IPS DF 4.7 (cell line): ENCODE measurements at regions not wholly inside any gene's neighbourhood (a gene's known extent, or its start where the extent isn't known, plus 50 kb on each side); places are given as distances from the start of the nearest gene placed in this dataset.
"Not testable (repeated sequence)": the region's sequence is repeated elsewhere in the genome, so short reads cannot be mapped to it uniquely, and the experiment has no call there.

Source experiments
- DNase-seq: peaks from one replicate; pipeline ENCODE4 v3.0.0-alpha.2; 2013; ENCODE audit warnings: low spot score; ENCODE audit errors: extremely low read depth

DNA sequence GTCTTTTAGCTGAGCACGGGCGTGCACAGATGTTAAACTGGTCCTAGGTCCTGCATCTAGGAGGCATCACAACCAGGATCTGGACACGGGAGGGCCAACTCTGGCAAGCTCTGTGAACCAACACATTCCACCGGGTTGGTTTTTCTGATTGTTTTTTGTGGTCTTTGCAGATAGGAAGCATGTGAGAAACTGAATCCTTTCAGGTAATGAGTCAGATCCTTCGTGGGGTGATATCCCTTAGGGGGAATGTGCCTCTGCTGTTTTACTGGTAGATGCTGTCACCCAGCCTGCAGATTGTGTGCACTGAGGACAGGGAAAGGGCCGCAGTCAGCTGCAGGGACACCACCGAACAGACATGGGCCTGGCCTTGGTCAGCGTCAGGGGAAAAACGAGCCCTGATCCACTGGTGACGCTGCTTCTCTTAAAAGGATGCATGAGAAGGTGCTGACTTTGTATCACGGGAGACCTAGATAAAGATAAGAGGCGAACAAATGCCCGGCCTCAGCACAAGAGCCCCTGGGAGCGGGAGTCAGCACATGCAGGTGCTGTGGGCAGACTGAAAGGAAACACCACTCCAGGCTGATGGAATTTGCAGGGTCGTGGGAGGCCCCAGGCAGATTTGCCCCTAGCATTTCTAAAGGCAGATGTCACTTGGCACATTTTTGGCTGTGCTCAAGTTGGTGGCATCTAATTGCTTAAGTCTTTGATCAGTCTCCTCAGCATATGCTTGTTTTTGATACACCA lies 51.1 kb downstream of the DOP1B start:
- no peak for DNase-seq

DNA sequence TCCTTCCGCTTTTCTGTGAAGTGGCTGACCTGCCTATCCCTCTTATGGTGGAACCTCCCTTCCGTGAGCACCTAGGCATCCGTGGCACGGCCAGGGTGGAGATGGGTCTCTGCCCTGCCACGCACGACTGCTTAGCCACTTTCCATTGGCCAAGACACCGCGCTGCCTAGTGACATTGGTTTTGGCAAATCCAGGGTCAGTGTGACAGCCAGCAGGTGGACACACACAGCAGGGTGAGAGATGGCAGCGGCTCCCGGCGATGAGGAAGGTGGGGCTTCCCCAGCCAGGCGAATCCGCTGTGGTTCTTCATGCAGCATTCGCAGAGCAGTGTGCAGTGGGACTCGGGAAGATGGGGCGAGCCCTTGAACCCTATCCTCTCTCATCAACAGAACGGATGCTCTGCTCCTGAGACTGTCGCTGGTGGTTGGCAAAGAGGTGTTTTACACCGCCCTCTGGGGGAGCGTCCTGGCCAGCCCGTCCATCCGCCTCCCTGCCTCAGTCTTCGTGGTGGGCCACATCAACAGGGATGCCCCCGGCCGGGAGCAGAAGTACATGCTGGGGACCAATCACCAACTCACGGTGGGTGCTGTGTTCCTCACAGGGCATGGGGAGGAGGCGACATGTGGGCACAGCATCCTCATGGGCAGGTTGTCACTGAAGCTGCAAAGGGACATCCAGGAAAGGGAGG lies 51.8 kb downstream of the DOP1B start:
- DNase-seq = no peak

DNA sequence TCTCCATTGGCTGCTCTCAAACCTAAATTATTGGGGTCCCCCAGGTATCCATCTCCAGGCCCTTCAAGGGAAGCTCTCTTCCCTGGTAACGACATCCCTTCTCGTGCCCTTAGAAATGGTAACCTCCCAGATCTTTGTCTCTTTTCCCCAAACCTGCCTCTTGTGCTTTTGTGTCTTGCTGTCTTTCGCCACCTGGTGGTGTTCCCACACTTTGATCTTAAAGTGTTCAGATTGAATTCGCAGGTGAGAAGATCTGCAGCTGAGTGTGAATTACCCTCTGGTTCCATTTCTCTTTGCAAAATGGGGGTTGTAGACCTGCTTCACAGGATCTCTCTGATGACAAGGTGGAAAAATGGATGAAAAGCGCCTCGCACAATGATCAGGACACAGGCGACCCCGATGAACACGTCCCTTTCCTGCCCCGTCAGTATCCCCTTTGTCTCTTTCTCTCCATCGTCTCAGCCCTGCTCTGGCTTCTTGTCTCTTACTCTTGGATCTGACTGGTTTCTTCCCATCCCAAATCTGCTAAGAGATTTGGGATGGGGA lies 53.1 kb downstream of the DOP1B start:
- peak; percentile 62 for DNase-seq

DNA sequence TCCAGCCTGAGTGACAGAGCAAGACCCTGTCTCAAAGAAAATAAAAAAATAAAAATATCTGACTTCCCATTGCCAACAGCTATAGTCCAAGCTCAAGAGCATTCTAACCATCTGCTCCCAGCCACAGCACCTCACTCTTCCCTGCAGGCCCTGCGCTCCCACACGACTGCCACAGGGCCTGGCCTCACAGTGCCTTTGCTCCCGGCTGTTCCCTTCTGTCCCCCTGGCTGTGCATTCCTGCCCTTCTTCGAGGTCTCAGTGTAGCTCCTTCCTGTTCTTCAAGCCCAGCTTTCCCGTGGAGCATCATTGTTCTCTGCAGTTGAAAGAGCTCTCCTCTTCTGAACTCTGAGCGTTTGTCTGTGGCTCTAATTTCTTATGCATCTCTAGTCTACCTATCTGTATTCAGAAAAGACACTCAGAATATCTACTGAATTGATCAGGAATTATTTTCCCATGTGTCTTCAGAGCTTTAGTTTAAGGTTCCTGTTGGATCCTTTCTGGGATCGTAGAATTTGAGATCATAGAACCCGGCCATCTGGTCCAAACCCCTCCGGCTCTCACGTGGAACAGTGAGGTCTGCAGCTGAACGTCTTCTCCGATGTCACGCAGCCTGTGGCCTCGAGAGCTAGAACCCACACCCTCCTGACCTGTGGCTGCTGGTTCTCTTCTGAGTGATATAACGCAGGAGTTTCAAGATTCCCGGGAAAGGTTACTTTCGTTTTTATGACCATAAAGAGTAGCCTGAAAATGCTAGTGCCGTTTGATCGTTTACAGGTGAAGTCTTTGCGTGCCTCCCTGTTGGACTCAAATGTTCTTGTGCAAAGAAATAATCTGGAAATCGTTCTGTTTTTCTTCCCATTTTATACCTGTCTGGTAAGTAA lies 54.4 kb downstream of the DOP1B start:
- no peak for DNase-seq

DNA sequence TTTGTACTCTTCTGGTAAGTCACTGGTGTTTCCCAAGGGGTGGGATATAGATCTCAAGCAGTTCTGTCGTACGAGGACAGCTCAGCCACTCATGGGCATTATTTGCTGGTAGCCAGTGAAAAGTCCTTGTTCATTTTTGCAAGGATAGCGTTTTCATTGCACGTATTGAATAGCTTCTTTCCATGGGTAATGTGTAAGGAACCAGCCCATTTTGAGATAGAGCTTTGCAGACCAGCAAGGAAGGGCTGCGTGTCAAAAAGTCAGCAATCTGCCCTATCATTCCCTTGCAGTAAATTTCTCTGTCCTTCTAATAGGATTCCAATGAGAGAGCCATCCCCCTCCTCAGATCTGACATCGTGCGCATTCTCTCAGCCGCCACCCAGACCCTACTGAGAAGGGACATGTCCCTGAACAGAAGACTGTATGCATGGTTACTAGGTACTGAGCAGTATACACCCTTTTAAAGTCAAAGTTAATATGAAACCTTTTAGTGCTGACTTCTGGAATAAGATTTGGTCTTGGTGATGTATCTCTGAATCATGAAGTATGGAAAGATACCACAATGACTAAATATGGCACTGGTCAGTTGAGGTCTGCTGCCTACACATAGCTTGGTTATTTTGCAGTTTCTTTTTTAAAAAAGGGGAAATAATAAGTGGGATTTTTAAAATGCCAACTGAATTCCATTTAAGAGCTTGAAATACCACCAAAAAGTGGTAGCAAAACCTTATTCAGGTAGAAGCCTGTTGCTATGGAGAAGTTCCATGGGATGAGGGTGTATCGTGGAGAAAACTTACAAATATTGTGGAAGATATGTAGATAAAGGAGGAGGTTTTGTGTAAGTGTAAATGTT lies 55.3 kb downstream of the DOP1B start:
- DNase-seq = no peak

DNA sequence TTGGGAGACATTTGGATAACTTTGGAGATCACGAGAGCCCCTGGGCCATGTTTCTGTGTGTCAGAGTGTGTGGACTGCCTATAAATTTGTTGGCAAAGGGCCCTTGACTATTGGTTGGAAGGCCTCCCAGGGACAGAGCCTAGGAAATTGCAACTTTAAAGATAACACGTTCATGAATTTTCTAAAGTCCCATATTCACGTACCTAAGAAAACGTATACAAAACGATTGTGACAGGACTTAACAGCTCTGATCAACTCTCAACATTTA lies 55.8 kb downstream of the DOP1B start:
- DNase-seq = no peak

DNA sequence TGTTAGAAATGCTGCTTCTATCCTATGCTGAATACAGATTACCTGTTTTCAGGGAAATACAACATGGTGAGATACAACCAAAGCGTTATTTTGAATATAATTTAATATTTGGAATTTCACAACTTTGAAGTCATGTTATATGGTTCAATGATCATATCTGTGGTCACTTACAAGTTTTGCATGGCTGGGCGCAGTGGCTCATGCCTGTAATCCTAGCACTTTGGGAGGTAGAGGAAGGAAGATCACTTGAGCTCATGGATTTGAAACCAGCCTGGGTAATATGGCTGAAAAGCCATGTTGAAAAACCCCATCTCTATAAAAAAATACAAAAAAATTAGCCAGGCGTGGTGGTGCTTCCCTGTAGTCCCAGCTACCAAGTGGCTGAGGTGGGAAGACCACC lies 57.9 kb downstream of the DOP1B start:
- no peak for DNase-seq

DNA sequence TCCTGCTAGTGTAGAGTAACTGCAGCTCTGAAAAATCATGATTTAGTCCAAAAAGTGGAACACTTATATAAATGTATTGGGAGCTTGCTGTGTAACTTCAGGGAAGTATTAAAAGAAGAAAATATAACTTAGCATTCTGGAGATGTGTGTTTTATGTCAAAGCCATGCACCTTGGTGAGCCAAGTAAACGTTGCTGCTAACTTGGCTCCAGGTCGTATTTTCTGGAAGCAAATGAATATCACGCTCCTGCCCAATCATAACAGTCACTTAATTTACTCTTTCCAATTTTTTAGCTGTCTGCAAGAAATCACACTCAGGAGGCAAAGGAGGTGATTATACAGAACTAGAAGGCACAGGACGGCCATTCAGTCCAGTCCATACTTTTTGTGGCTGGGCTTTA lies 61.1 kb downstream of the DOP1B start:
- no peak for DNase-seq

DNA sequence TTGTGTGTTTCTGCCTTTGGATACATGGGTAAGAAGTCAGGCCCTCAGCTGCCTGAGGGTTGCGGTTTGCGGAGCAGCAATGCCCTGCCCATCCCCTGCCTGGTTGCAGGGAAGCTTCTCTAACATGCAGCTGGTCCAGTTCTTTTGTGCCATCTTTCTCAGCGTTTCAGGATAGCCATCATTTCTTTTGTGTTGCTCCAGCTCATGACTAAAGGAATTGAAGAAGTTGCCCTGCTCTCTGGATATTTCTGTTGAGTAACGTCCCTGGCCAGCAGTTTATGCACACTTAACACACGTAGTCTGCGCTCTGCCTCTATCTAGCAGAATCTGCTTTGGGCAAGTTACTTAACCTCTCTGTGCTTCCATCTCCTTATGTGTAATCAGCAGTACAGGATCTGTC lies 62.1 kb downstream of the DOP1B start:
- no peak for DNase-seq

DNA sequence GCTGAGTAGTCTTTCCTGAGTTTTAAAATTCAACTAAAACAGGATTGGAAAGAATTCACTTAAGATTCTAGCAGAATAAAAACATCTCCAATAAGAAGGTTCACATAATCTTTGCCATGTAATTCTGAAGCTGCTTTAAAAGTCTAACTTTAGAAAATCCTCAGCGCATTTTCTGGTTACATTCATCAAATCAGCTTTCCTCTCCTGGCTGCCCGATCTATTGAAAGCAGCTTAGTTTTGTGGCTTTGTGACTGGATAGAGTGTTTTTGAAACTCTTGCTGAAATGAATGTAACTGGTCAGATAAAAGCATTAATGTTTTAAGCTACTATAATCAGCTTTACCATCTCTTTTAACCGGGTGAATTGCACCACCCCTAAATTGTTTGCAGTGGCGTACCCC lies 66.8 kb downstream of the DOP1B start:
- no peak for DNase-seq

DNA sequence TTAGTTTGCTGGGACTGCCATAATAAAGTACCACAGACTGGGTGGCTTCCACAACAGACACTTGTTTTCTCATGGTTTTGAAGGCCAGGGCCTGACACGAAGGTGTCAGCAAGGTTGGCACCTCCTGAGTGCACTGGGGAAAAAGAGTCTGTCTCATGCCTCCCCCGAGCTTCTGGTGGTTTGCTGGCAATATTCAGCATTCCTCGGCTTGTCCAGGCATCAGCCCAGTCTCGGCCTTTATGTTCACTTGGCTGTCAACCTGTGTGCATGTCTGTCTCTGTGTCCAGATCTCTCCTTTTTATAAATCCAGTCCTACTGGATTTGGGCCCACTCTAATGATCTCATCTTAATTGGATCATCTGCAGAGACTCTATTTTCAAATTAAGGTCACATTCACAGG lies 72.6 kb downstream of the DOP1B start:
- DNase-seq = no peak

DNA sequence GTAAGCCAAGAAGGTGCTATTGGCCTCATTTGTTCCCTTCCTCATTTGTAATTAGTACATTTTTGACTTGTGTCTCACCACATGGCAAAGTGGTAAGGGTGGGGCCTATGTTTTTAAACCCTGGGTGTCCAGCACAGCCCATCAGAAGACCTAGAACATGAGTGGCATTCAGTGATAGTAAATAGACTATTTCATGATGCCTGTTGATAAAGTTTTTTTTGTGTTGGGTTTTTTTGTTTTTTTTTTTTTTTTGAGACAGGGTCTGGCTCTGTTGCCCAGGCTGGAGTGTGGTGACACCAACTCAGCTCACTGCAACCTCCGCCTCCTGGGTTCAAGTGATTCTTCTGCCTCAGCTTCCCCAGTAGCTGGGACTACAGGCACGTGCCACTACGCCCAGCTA lies 74.8 kb downstream of the DOP1B start:
- DNase-seq = not testable (repeated sequence)

DNA sequence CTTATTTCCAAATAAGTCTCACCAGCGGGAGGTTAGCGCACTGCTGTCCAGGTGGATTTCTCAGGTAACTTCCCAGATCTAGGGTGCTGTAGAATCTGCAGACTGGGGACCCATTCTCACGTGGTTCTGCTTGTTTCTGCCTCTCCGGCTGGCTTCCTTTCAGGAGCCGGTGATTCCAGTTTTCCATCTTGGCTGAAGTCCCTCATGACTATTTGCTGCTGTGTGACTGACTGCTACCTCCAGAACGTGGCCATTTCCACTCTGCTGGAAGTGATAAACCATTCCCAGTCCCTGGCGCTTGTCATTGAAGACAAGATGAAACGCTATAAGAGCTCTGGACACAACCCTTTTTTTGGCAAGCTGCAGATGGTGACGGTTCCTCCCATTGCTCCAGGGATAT lies 76.0 kb downstream of the DOP1B start:
- DNase-seq = no peak

DNA sequence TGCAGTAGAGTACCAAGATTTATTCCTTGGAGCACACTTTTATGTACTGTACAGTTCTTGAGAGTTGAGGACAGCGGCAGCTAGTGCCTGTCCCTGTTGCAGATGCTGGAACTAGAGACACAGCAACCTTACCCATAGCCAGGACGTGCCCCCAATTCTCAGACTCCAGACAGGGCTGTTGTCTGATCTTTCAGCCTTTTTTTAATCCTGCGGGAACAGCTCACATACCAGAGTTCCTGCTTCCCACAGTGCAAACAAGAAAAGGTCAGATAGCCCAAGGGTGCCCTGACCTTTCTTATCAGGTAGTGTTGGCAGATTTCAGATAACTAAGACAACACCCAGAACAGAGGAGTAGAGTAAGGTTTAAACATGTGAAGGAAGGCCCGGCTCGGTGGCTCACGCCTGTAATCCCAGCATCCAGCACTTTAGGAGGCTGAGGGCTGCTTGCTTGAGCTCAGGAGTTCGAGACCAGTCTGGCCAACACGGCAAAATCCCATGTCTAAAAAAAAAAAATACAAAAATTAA lies 78.5 kb downstream of the DOP1B start:
- no peak for DNase-seq

DNA sequence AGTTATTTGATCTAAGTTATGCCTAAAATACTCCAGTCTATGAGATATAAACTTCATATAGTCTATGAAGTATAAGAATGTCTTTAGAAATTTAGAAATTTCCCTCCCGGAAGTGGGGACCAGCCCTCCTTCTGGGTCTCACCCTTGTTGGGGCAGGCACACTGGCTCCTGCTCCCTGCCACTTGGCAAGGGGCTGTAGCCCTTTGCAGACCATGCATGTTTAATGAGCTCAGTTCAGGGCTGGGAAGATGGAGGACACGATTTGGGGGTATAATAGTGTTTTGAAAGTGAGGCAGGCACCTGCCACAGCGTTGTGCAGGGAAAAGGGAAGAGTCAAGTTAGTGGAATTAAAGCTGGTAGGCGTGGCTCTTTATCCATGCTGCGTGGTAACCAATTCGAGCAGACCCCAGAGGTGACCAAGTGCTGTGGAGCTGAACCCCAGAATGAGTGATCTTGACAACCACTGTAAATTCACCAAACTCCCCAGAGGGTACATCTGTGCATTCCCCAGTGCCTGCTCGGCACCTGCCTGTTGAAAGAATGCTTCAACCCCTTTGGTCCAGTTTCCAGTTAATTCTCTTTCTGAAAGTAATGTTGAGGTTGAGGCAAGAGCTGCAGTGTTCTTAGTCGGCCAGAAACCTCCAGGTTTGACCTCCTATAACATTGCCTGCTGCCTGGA lies 79.6 kb downstream of the DOP1B start:
- no peak for DNase-seq

DNA sequence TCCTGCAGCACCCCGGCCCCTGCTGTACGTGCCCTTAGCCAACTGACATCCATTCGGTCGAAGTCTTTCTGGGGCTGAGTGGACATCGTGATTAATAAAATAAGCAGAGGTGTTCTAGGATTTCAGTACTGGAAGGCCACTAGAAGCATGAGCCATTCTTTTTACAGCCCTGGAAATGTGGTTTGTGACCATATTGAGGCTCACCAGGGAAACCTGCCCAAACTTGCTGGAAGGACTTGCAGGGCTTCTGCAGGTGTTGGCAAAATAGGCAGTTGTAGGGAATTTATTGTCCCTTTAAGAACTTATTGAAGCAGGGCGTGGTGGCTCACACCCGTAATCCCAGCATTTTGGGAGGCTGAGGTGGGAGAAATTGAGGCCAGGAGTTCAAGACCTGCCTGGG lies 80.8 kb downstream of the DOP1B start:
- no peak for DNase-seq

DNA sequence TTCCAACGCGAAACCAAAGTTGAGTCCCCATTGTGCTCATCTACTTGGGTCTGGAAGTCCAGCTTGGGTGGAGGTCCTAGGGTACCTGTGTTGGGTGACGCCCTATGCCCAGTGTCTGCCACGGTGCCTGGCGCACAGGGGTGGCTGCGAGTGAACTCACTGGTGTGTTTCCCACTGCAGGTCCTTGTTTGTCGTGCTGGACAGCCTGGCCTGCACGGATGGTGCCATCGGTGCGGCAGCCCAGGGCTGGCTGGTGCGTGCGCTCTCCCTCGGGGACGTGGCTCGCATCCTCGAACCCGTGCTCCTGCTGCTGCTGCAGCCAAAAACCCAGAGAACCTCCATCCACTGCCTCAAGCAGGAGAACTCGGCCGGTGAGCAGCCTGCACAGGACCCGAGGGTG lies 80.4 kb upstream of the MORC3 start:
- DNase-seq = no peak

DNA sequence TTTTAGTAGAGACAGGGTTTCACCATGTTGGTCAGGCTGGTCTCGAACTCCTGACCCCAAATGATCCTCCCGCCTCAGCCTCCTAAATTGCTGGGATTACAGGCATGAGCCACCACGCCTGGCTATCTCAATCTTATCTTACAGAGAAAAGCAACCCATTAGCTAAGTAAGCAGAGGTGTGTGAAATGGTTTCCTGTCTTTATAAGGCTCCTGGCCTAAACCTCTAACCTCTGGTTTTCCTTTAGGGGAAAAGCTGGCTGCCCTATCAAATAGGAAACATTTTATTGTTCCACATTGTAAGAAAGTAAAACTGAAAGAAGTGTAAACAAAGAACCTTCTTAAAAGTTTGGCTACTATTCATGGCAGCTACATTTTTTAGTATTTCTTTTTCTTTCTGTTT lies 78.3 kb upstream of the MORC3 start:
- DNase-seq = no peak

DNA sequence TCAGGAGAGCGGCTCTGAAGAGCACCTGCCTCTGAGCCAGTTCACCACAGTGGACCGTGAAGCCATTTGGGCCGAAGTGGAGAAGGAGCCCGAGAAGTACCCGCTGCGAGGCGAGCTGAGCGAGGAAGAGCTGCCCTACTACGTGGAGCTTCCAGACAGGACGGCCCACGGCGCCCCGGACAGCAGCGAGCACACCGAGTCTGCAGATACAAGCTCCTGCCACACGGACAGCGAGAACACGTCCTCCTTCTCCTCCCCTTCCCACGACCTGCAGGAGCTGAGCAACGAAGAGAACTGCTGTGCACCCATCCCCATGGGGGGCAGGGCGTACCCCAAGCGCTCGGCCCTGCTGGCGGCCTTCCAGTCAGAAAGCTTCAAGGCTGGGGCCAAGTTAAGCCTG lies 74.9 kb upstream of the MORC3 start:
- no peak for DNase-seq

DNA sequence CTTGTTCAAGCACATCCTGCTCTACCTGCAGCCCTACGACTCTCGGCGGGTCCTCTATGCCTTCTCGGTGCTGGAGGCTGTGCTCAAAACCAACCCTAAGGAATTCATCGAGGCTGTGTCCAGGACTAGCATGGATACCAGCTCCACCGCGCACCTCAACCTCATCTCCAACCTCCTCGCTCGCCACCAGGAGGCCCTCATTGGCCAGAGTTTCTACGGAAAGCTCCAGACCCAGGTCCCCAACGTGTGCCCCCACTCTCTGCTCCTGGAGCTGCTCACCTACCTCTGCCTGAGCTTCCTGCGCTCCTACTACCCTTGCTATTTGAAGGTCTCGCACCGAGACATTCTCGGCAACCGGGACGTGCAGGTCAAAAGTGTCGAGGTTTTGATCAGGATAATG lies 74.3 kb upstream of the MORC3 start:
- DNase-seq = no peak
